Right hindlimb (tissue), 1 donor: ENCODE measurements at regions not wholly inside any gene's neighbourhood (a gene's known extent, or its start where the extent isn't known, plus 50 kb on each side); places are given as distances from the start of the nearest gene placed in this dataset.

Experiments
- DNase-seq: peaks from one replicate; pipeline ENCODE4 v3.0.0-alpha.2; 2018

DNA sequence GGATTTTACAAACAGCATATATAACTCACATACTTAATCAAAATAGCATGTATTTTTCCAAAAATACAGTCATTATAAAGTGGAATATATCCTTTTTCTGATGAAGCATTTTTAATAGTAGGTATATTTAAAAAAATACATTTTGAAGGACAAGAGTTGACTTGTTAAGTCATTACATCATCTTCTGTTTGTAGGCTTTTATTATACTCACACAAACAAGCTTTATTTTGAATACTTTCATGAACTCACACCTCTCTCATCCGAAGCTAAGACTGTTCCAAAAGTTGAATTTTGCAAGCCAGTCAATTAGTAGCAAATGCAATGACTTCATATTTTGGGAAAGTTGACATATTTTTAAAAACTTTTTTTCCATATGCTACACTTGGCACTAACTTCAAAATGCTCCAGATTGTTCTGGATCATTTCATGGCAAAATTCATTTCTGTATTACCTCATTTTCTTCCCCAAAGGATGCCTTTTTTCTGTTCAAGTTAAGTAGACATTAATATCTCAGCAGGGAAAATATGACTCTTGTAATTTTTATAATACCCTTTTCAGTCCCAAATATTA is 68.5 kb upstream of the WDR75 start:
- no peak for DNase-seq

DNA sequence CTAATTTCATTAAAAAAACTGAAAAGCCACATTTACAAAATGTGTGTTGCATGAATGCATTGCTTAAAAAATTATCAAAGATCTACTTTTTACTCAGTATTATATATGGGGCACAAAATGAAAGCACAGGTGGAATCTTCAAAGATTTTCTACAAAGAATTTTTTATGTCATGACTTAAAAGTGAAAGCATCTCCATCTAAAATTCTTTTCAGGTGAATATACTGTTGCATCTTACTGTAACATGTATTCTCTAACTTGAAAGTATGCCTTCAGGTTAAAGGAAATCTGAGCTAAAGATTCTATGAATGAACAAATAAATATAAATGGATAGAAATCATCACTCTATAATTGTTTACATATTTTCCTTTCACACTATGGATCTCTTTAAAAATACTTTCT is 66.8 kb upstream of the WDR75 start:
- no peak for DNase-seq

- no peak for DNase-seq
Observed at GRCh38 chr2:189375842-189376241, 65.4 kb upstream of the WDR75 start.

DNA sequence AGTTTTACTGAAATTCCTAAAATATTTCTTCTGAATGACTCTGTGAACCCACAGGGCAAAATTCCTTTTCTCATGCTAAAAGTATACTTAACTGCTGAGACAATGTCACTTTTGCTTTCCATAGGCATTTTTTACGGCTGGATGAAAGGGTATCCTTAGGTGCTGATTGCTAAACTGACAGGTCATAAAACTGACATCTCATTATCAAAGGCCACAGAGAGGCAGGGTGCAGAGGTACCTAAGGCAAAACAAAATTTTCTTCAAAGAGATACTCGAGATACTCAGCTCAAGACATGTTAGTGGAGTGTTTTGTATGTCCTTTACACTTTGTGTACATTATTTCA is 62.0 kb upstream of the WDR75 start:
- DNase-seq = no peak

DNA sequence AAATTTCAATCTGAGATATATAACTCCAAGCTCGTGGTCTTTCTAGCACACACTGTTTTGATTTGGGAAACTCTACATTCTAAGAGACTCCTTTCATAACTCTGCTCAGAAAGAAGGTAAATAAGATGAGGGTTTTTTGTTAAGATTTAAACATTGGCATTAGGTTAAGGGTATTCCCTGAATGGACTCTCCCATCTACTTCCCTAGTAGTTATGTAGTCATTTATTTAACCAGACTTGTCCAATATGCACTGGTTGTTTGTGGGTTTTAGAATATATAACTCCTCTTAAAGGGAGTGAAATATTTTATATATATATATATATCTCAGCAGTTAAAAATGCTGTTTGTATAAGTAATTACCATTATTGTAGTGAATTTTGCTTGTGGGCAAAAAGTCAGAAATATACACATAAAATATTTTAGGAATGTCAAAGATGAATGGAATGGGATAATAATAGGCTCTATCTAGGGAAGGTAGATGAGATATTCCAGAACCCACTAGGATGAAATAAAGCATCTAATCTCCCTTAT is 61.5 kb upstream of the WDR75 start:
- no peak for DNase-seq

GRCh38 chr2:189382668-189383067 is 58.6 kb upstream of the WDR75 start:
- no peak for DNase-seq

DNA sequence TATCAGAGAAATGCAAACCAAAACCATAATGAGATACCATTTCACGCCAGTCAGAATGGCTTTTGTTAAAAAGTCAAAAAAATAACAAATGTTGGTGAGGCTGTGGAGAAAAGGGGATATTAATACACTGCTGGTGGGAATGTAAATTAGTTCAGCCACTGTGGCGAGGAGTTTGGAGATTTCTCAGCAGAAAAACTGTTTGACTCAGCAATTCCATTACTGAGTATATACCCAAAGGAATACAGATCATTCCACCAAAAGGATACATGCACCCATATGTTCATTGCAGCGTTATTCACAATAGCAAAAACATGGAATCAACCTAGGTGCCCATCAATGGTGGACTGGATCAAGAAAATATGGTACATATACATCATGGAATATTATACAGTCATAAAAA is 54.5 kb upstream of the WDR75 start:
- DNase-seq = no peak

DNA sequence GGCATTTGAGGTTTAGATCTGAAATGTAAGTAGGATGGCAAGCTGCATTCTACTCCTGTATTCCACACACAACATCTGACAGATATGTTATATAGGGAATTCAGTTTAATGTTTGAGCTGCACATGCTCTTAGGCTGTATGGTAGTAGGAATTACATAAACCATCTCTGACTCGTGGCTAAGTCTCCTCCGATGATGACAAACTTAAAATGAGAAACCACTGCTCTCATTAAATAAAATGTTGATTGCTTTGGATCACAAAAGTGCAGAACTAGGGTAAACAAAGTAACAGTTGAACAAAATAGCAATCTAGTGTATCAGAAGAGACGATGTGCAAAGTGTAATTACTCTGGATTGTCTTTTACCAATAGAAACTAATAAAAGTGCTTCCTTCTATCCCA is 50.1 kb upstream of the WDR75 start:
- no peak for DNase-seq
